H1 (cell line): ENCODE measurements at regions not wholly inside any gene's neighbourhood (a gene's known extent, or its start where the extent isn't known, plus 50 kb on each side); places are given as distances from the start of the nearest gene placed in this dataset.

Experiments used
- CTCF ChIA-PET: fragments of 300-600 bp; sonication (Branson Sonifier 250); formaldehyde crosslinking; loops from one replicate; lab custom pipeline; 2021; ENCODE audit not compliant: partially characterized antibody; lab: Charles Lee
- POLR2A ChIA-PET: fragments of 300-600 bp; sonication (Branson Sonifier 250); formaldehyde crosslinking; loops from one replicate; lab custom pipeline; 2021; ENCODE audit warnings: inconsistent platforms; ENCODE audit not compliant: partially characterized antibody; lab: Charles Lee
- DNase-seq, 2 experiments: peaks; one replicate each; pipeline versions ENCODE4 v3.0.0 to v3.0.0-alpha.2; 2010 to 2022; ENCODE audit warnings: low spot score in 2 of 2, low read depth in 1 of 2, mixed read lengths in 1 of 2
- FAIRE-seq: peaks from 2 replicates; lab custom pipeline; 2011; peaks lifted over from hg19 to GRCh38; lab: Jason Lieb, UNC
- H2AFZ ChIP-seq: 2 replicates; pipeline ENCODE4 v1.8.1; 2012; ENCODE audit warnings: low read length, inconsistent platforms
- H2AK5ac ChIP-seq: 2 replicates; pipeline ENCODE4 v1.6.1; 2013; ENCODE audit warnings: low read depth, low read length
- H2BK120ac ChIP-seq: replicated peaks from 2 replicates; pipeline ENCODE3; 2013; ENCODE audit warnings: low read depth, low read length, inconsistent platforms
- H2BK12ac ChIP-seq: 2 replicates; pipeline ENCODE4 v1.6.1; 2013; ENCODE audit warnings: low read depth, low read length
- H2BK15ac ChIP-seq: 2 replicates; pipeline ENCODE4 v1.6.1; 2013; ENCODE audit warnings: low read length
- H2BK20ac ChIP-seq: 2 replicates; pipeline ENCODE4 v1.6.1; 2013; ENCODE audit warnings: low read length
- H2BK5ac ChIP-seq: 2 replicates; pipeline ENCODE4 v1.6.1; 2013; ENCODE audit warnings: low read depth, low read length
- H3K14ac ChIP-seq: 2 replicates; pipeline ENCODE4 v1.6.1; 2013; ENCODE audit warnings: inconsistent platforms; ENCODE audit not compliant: insufficient read length
- H3K18ac ChIP-seq: 2 replicates; pipeline ENCODE4 v1.6.1; 2013; ENCODE audit warnings: low read length; ENCODE audit errors: extremely low read depth
- H3K23ac ChIP-seq: 2 replicates; pipeline ENCODE4 v1.6.1; 2013; ENCODE audit warnings: inconsistent platforms; ENCODE audit not compliant: insufficient read length
- H3K23me2 ChIP-seq: 2 replicates; pipeline ENCODE4 v1.6.1; 2013; ENCODE audit warnings: low read depth, low read length
- H3K27ac ChIP-seq: 2 replicates; pipeline ENCODE4 v1.6.1; 2011; ENCODE audit warnings: low read depth, low read length, inconsistent platforms
- H3K27me3 ChIP-seq, 4 experiments: replicated peaks in 1 of 4; 1 replicate in 1 of 4; 2 replicates in 3 of 4; pipeline versions ENCODE4 v1.6.1 to v1.8.1; 2011 to 2013; ENCODE audit warnings: low read length in 3 of 4, mild to moderate bottlenecking in 3 of 4, inconsistent platforms in 2 of 4, mixed read lengths in 2 of 4, moderate library complexity in 1 of 4; ENCODE audit not compliant: control insufficient read depth in 3 of 4, insufficient read depth in 3 of 4; ENCODE audit errors: extremely low read depth in 1 of 4
- H3K36me3 ChIP-seq, 4 experiments: 2 replicates each; pipeline versions ENCODE4 v1.6.1 to v1.8.1; 2011 to 2013; ENCODE audit warnings: mild to moderate bottlenecking in 4 of 4, low read length in 3 of 4, moderate library complexity in 2 of 4, control low read depth in 1 of 4, inconsistent platforms in 1 of 4; ENCODE audit not compliant: insufficient read depth in 4 of 4, control insufficient read depth in 2 of 4
- H3K4ac ChIP-seq: replicated peaks from 2 replicates; pipeline ENCODE3; 2013; ENCODE audit warnings: low read length, low read depth, mixed read lengths, inconsistent platforms; ENCODE audit not compliant: insufficient read length
- H3K4me1 ChIP-seq, 4 experiments: replicated peaks in 1 of 4; 1 replicate in 1 of 4; 2 replicates in 3 of 4; pipeline versions ENCODE4 v1.6.1 to v1.8.1; 2011 to 2013; ENCODE audit warnings: low read length in 3 of 4, inconsistent platforms in 2 of 4, mixed read lengths in 1 of 4; ENCODE audit not compliant: insufficient read depth in 4 of 4, control insufficient read depth in 3 of 4
- H3K4me2 ChIP-seq, 2 experiments: 2 replicates each; pipeline versions ENCODE4 v1.6.1 to v1.8.1; 2011 to 2013; ENCODE audit warnings: low read depth in 2 of 2, low read length in 2 of 2, control low read depth in 1 of 2, inconsistent platforms in 1 of 2, mild to moderate bottlenecking in 1 of 2; ENCODE audit not compliant: insufficient read depth in 1 of 2
- H3K4me3 ChIP-seq, 4 experiments: fragments of 200-600, 300-600 bp in 1 of 4; sonication (generic), shearing (Covaris generic), sonication (Bioruptor Twin) in 1 of 4; 2 replicates each; pipeline versions ENCODE4 v1.5.1 to v1.8.1; 2011 to 2016; ENCODE audit warnings: low read length in 4 of 4, low read depth in 3 of 4, control low read depth in 2 of 4, inconsistent platforms in 2 of 4, mild to moderate bottlenecking in 2 of 4, mixed read lengths in 1 of 4, moderate library complexity in 1 of 4; ENCODE audit not compliant: insufficient read depth in 2 of 4; ENCODE audit errors: extremely low read depth in 1 of 4
- H3K56ac ChIP-seq: replicated peaks from 2 replicates; pipeline ENCODE3; 2013; ENCODE audit warnings: low read depth, mild to moderate bottlenecking, mixed read lengths, low read length, inconsistent platforms; ENCODE audit not compliant: insufficient read length
- H3K79me1 ChIP-seq: 2 replicates; pipeline ENCODE4 v1.6.1; 2013; ENCODE audit warnings: low read depth, low read length, control low read depth
- H3K79me2 ChIP-seq, 2 experiments: 2 replicates each; pipeline versions ENCODE4 v1.6.1 to v1.8.1; 2012 to 2013; ENCODE audit warnings: low read length in 2 of 2, mild to moderate bottlenecking in 2 of 2, inconsistent platforms in 1 of 2; ENCODE audit not compliant: insufficient read depth in 2 of 2, control insufficient read depth in 1 of 2
- H3K9ac ChIP-seq, 4 experiments: replicated peaks in 1 of 4; 1 replicate in 1 of 4; 2 replicates in 3 of 4; pipeline versions ENCODE4 v1.6.1 to v1.8.1; 2011 to 2013; ENCODE audit warnings: low read depth in 3 of 4, low read length in 3 of 4, control low read depth in 2 of 4, mild to moderate bottlenecking in 2 of 4, moderate library complexity in 2 of 4, inconsistent platforms in 1 of 4; ENCODE audit errors: extremely low read depth in 1 of 4
- H3K9me3 ChIP-seq, 2 experiments: 2 replicates each; pipeline versions ENCODE4 v1.6.1 to v1.8.1; 2012 to 2013; ENCODE audit warnings: mild to moderate bottlenecking in 2 of 2, moderate library complexity in 2 of 2, control low read depth in 1 of 2, inconsistent platforms in 1 of 2, low read depth in 1 of 2, low read length in 1 of 2, mixed read lengths in 1 of 2; ENCODE audit not compliant: insufficient read depth in 2 of 2
- H4K20me1 ChIP-seq, 2 experiments: replicated peaks in 1 of 2; 2 replicates each; pipeline versions ENCODE3 to v1.8.1; 2011 to 2013; ENCODE audit warnings: inconsistent platforms in 2 of 2, low read length in 2 of 2, mild to moderate bottlenecking in 1 of 2; ENCODE audit not compliant: insufficient read depth in 2 of 2, control insufficient read depth in 1 of 2
- H4K5ac ChIP-seq: 2 replicates; pipeline ENCODE4 v1.6.1; 2013; ENCODE audit warnings: low read length, low read depth, mixed read lengths, inconsistent platforms; ENCODE audit not compliant: insufficient read length
- H4K8ac ChIP-seq: 2 replicates; pipeline ENCODE4 v1.8.0; 2013; ENCODE audit warnings: mild to moderate bottlenecking, moderate library complexity, low read length, inconsistent platforms; ENCODE audit not compliant: insufficient read depth; ENCODE audit errors: extremely low read depth
- H4K91ac ChIP-seq: replicated peaks from 2 replicates; pipeline ENCODE3; 2013; ENCODE audit warnings: low read length, mixed read lengths, inconsistent platforms; ENCODE audit not compliant: insufficient read length
- ATF3 ChIP-seq: IDR thresholded peaks from 2 replicates; pipeline ENCODE4 v1.6.1; 2011; ENCODE audit warnings: low read depth, mild to moderate bottlenecking, low read length; ENCODE audit not compliant: insufficient read depth
- BRCA1 ChIP-seq: IDR thresholded peaks from 2 replicates; pipeline ENCODE4 v1.6.1; 2012; ENCODE audit warnings: low read depth, low read length, improper control_type of control experiment
- CTBP2 ChIP-seq: IDR thresholded peaks from 2 replicates; pipeline ENCODE4 v1.7.0; 2011; ENCODE audit warnings: borderline replicate concordance, mild to moderate bottlenecking, moderate library complexity, mixed read lengths, low read length; ENCODE audit not compliant: insufficient read depth, insufficient read length
- EGR1 ChIP-seq: IDR thresholded peaks from 2 replicates; pipeline ENCODE4 v1.6.1; 2011; ENCODE audit warnings: low read depth, low read length, borderline replicate concordance
- EZH2 ChIP-seq: fragments of 200-600 bp; sonication (generic); IDR thresholded peaks from 2 replicates; pipeline ENCODE4 v1.7.1; 2012; ENCODE audit warnings: low read depth, mild to moderate bottlenecking, moderate library complexity, low read length, inconsistent platforms; ENCODE audit not compliant: severe bottlenecking
- HDAC2 ChIP-seq, 2 experiments: fragments of 300-600 bp in 1 of 2; sonication (generic) in 1 of 2; IDR thresholded peaks; 2 replicates each; pipeline ENCODE4 v1.6.1; 2011 to 2012; ENCODE audit warnings: low read depth in 2 of 2, low read length in 2 of 2, mild to moderate bottlenecking in 2 of 2, moderate library complexity in 2 of 2, borderline replicate concordance in 1 of 2, inconsistent platforms in 1 of 2
- JUN ChIP-seq: IDR thresholded peaks from 2 replicates; pipeline ENCODE4 v1.6.1; 2011; ENCODE audit warnings: low read depth, mild to moderate bottlenecking, improper control_type of control experiment, low read length
- MAFK ChIP-seq: IDR thresholded peaks from 2 replicates; pipeline ENCODE4 v1.6.1; 2012; ENCODE audit warnings: low read depth, mild to moderate bottlenecking, improper control_type of control experiment, low read length
- PHF8 ChIP-seq: fragments of 200-600 bp; sonication (generic); conservative IDR thresholded peaks from 2 replicates; pipeline ENCODE4 v1.7.1; 2012; ENCODE audit warnings: low read depth, mild to moderate bottlenecking, inconsistent platforms, low read length, moderate library complexity
- RAD21 ChIP-seq, 2 experiments: IDR thresholded peaks in 1 of 2; conservative IDR thresholded peaks in 1 of 2; 2 replicates each; pipeline ENCODE4 v1.6.1; 2011; ENCODE audit warnings: low read depth in 2 of 2, low read length in 2 of 2, improper control_type of control experiment in 1 of 2, inconsistent platforms in 1 of 2, mild to moderate bottlenecking in 1 of 2, moderate library complexity in 1 of 2
- RBBP5 ChIP-seq: IDR thresholded peaks from 2 replicates; pipeline ENCODE4 v1.7.1; 2012; ENCODE audit warnings: low read depth, mild to moderate bottlenecking, inconsistent platforms, low read length, moderate library complexity, borderline replicate concordance
- RFX5 ChIP-seq: IDR thresholded peaks from 2 replicates; pipeline ENCODE4 v1.6.1; 2011; ENCODE audit warnings: low read depth, low read length, improper control_type of control experiment, borderline replicate concordance
- SP4 ChIP-seq: IDR thresholded peaks from 2 replicates; pipeline ENCODE4 v1.6.1; 2012; ENCODE audit warnings: low read length, inconsistent platforms
- YY1 ChIP-seq: IDR thresholded peaks from 2 replicates; pipeline ENCODE4 v1.6.1; 2011; ENCODE audit warnings: low read depth, mild to moderate bottlenecking, low read length
- ZNF274 ChIP-seq: IDR thresholded peaks from 2 replicates; pipeline ENCODE4 v1.7.0; 2012; ENCODE audit warnings: low read length, borderline replicate concordance; ENCODE audit errors: extremely low read depth

- Histone ChIP-seq H3K23me2 (no peaks in the 10 kb centered on the region), H2AK5ac (no peak overlapping the region), H4K91ac (no peak overlapping the region), H3K14ac (no peak overlapping the region), H3K4me1 (no peaks in the 10 kb centered on the region), H3K4me3 (no peak overlapping the region), H3K79me1 (no peaks in the 10 kb centered on the region), H2BK15ac (no peak overlapping the region), H3K79me2 (no peaks in the 10 kb centered on the region), H3K4ac (no peak overlapping the region), H3K23ac (no peak overlapping the region), H3K27ac (no peak overlapping the region), H3K9ac (no peak overlapping the region), H3K27me3 (no peaks in the 10 kb centered on the region), H2BK120ac (no peak overlapping the region), H3K36me3 (no peaks in the 10 kb centered on the region), H3K56ac (no peak overlapping the region), H4K8ac (no peak overlapping the region), H3K9me3 (no peaks in the 10 kb centered on the region), H2BK5ac (no peak overlapping the region), H2AFZ (no peak overlapping the region), H2BK12ac (no peak overlapping the region), H2BK20ac (no peak overlapping the region), H4K20me1 (no peaks in the 10 kb centered on the region), H3K18ac (no peak overlapping the region), H4K5ac (no peak overlapping the region), H3K4me2 (no peak overlapping the region)
- POLR2A ChIA-PET, result no interaction called here
- FAIRE-seq (no peak), DNase-seq (no peak)
- CTCF ChIA-PET, result no interaction called here
- TF ChIP-seq EZH2 (no peak), RBBP5 (no peak), ZNF274 (no peak), MAFK (no peak), ATF3 (no peak), PHF8 (no peak), RFX5 (no peak), JUN (no peak), EGR1 (no peak), YY1 (no peak), HDAC2 (IDR thresholded peaks at IDR 0.05; ENCODE audit: borderline replicate concordance in 1 of 2, low read depth in 2 of 2, low read length in 2 of 2) (no peak), CTBP2 (no peak), RAD21 (IDR thresholded peaks at IDR 0.05 in 1 of 2, conservative IDR thresholded peaks at IDR 0.05 in 1 of 2; ENCODE audit: low read depth in 2 of 2, low read length in 2 of 2) (no peak), SP4 (no peak), BRCA1 (no peak)
Observed at GRCh38 chr20:55038684-55039083, 563.3 kb downstream of the DOK5 start.
